PC-3 (cell line): ENCODE measurements at regions not wholly inside any gene's neighbourhood (a gene's known extent, or its start where the extent isn't known, plus 50 kb on each side); places are given as distances from the start of the nearest gene placed in this dataset.

Source experiments
- EZH2 ChIP-seq: fragments of 300-600 bp; sonication (generic); IDR thresholded peaks from one replicate; pipeline ENCODE4 v1.6.1; 2017; ENCODE audit warnings: antibody characterized with exemption, mild to moderate bottlenecking, low read length; ENCODE audit not compliant: unreplicated experiment
- TF ChIP-seq, protein P1 (sequence below): fragments of 300-600 bp; sonication (generic); conservative IDR thresholded peaks from 2 replicates; pipeline ENCODE4 v1.5.1; 2017; ENCODE audit warnings: antibody characterized with exemption, low read depth, mild to moderate bottlenecking, low read length

GRCh38 chr3:5717254-5717653, 529.7 kb downstream of the EDEM1 start:
- no peak for TF ChIP-seq EZH2
- TF ChIP-seq, protein P1, sequence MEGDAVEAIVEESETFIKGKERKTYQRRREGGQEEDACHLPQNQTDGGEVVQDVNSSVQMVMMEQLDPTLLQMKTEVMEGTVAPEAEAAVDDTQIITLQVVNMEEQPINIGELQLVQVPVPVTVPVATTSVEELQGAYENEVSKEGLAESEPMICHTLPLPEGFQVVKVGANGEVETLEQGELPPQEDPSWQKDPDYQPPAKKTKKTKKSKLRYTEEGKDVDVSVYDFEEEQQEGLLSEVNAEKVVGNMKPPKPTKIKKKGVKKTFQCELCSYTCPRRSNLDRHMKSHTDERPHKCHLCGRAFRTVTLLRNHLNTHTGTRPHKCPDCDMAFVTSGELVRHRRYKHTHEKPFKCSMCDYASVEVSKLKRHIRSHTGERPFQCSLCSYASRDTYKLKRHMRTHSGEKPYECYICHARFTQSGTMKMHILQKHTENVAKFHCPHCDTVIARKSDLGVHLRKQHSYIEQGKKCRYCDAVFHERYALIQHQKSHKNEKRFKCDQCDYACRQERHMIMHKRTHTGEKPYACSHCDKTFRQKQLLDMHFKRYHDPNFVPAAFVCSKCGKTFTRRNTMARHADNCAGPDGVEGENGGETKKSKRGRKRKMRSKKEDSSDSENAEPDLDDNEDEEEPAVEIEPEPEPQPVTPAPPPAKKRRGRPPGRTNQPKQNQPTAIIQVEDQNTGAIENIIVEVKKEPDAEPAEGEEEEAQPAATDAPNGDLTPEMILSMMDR, result no peak
